SK-N-MC (cell line): ENCODE measurements at regions not wholly inside any gene's neighbourhood (a gene's known extent, or its start where the extent isn't known, plus 50 kb on each side); places are given as distances from the start of the nearest gene placed in this dataset.

Experiments
- EZH2 ChIP-seq: fragments of 200-600 bp; sonication (generic); IDR thresholded peaks from one replicate; pipeline ENCODE4 v1.6.1; 2017; ENCODE audit warnings: antibody characterized with exemption
- FOXP2 ChIP-seq: optimal IDR thresholded peaks from 2 replicates; pipeline ENCODE3; 2011; ENCODE audit warnings: mild to moderate bottlenecking, moderate library complexity; ENCODE audit not compliant: insufficient read depth; ENCODE audit errors: extremely low read length, control extremely low read depth
- POLR2AphosphoS5 ChIP-seq: IDR thresholded peaks from 2 replicates; pipeline ENCODE4 v1.6.1; 2012; ENCODE audit warnings: mild to moderate bottlenecking, low read depth, low read length, borderline replicate concordance

DNA sequence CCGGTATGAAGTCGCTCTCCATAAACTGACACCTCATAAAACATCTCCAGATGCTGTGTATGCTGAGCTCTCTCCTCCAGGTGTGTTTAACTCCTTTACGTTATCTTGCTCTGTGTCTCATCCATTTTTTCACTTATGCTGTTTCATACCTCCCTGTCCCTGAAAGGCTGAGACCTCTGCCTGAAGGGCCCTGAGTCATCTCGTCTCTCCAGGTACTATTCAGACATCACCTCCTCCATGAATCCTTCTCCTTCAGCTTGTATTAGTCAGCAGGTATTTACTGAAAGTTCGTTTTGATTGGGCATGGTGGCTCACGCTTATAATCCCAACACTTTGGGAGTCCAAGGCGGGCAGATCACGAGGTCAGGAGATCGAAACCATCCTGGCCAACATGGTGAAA, 244.5 kb upstream of the EPHA4 start:
- TF ChIP-seq POLR2AphosphoS5 (no peak), EZH2 (no peak), FOXP2 (no peak)
